GM21576 (cell line): ENCODE measurements at regions not wholly inside any gene's neighbourhood (a gene's known extent, or its start where the extent isn't known, plus 50 kb on each side); places are given as distances from the start of the nearest gene placed in this dataset.
"Not testable (repeated sequence)": the region's sequence is repeated elsewhere in the genome, so short reads cannot be mapped to it uniquely, and the experiment has no call there.

Source experiments
- ATAC-seq: cut with Tn5 transposase; IDR thresholded peaks from one replicate; pipeline ENCODE4 v1.9.1; 2021; ENCODE audit warnings: mild to moderate bottlenecking, moderate library complexity; ENCODE audit not compliant: unreplicated experiment

GRCh38 chr5:143898916-143899591 lies 87.1 kb downstream of the HMHB1 start:
- no peak for ATAC-seq

GRCh38 chr5:143908959-143909358 lies 97.0 kb downstream of the HMHB1 start:
- no peak for ATAC-seq

GRCh38 chr5:143913008-143913752 lies 101.2 kb downstream of the HMHB1 start:
- ATAC-seq: no peak

GRCh38 chr5:143914756-143915155 lies 102.8 kb downstream of the HMHB1 start:
- no peak for ATAC-seq

GRCh38 chr5:143916451-143916850 lies 104.5 kb downstream of the HMHB1 start:
- ATAC-seq: no peak

GRCh38 chr5:143918961-143919360 lies 107.0 kb downstream of the HMHB1 start:
- no peak for ATAC-seq

- ATAC-seq: no peak
Observed at GRCh38 chr5:143920772-143921171, 108.8 kb downstream of the HMHB1 start.

GRCh38 chr5:143921525-143922311 lies 109.8 kb downstream of the HMHB1 start:
- no peak for ATAC-seq

- no peak for ATAC-seq
Observed at GRCh38 chr5:143922718-143923117, 110.8 kb downstream of the HMHB1 start.

- ATAC-seq: peak; percentile 66
Observed at GRCh38 chr5:143923634-143924266, 111.8 kb downstream of the HMHB1 start.

GRCh38 chr5:143924311-143924978 lies 112.5 kb downstream of the HMHB1 start:
- ATAC-seq: no peak

- not testable (repeated sequence) for ATAC-seq
Observed at GRCh38 chr5:143924979-143925325, 113.0 kb downstream of the HMHB1 start.

GRCh38 chr5:143929486-143929885 lies 117.5 kb downstream of the HMHB1 start:
- ATAC-seq: no peak

- ATAC-seq: no peak
Observed at GRCh38 chr5:143930561-143930960, 118.6 kb downstream of the HMHB1 start.

- no peak for ATAC-seq
Observed at GRCh38 chr5:143931476-143931875, 119.5 kb downstream of the HMHB1 start.

GRCh38 chr5:143931986-143932385 lies 120.0 kb downstream of the HMHB1 start:
- ATAC-seq: no peak

- no peak for ATAC-seq
Observed at GRCh38 chr5:143932584-143932983, 120.6 kb downstream of the HMHB1 start.

- no peak for ATAC-seq
Observed at GRCh38 chr5:143933451-143933850, 121.5 kb downstream of the HMHB1 start.

GRCh38 chr5:143934821-143935220 lies 122.9 kb downstream of the HMHB1 start:
- no peak for ATAC-seq

- no peak for ATAC-seq
Observed at GRCh38 chr5:143938230-143938629, 126.3 kb downstream of the HMHB1 start.

GRCh38 chr5:143946837-143947236 lies 134.9 kb downstream of the HMHB1 start:
- no peak for ATAC-seq
